Suprapubic skin (tissue), 3 donors: ENCODE measurements at regions not wholly inside any gene's neighbourhood (a gene's known extent, or its start where the extent isn't known, plus 50 kb on each side); places are given as distances from the start of the nearest gene placed in this dataset.

ENCODE experiments used
- EP300 ChIP-seq: sonication (generic); formaldehyde crosslinking; IDR thresholded peaks from one replicate; pipeline ENCODE4 v1.6.1; 2017; ENCODE audit warnings: antibody characterized with exemption
- TF ChIP-seq, protein P1 (sequence below), 2 donors: fragments of 200-600 bp in 1 of 2; fragments of 450-650 bp in 1 of 2; sonication (generic) in 1 of 2; IDR thresholded peaks; one replicate each; pipeline ENCODE4 v1.5.1; 2016 to 2019; ENCODE audit warnings: antibody characterized with exemption in 2 of 2, mild to moderate bottlenecking in 1 of 2, moderate library complexity in 1 of 2

DNA sequence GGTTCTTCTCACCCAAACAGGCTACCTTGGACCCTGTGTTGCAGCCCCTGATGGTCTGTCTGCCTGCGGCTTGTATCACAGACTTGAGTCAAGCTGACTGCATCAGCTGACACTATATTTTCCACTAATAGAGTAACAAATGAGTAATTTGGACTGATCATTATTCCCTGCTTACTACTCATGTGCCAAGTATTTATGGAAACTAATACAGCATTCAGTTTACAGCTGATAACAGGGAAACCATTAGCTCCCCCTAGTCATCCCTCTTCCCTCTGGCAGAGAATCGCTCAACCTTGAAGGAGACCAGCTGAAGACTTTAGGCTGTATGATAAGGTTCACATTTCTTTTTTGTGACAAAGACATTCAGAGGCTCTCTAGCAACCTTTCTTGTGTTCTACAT, 116.6 kb upstream of the SYT6 start:
- TF ChIP-seq EP300, result no peak
- TF ChIP-seq, protein P1, sequence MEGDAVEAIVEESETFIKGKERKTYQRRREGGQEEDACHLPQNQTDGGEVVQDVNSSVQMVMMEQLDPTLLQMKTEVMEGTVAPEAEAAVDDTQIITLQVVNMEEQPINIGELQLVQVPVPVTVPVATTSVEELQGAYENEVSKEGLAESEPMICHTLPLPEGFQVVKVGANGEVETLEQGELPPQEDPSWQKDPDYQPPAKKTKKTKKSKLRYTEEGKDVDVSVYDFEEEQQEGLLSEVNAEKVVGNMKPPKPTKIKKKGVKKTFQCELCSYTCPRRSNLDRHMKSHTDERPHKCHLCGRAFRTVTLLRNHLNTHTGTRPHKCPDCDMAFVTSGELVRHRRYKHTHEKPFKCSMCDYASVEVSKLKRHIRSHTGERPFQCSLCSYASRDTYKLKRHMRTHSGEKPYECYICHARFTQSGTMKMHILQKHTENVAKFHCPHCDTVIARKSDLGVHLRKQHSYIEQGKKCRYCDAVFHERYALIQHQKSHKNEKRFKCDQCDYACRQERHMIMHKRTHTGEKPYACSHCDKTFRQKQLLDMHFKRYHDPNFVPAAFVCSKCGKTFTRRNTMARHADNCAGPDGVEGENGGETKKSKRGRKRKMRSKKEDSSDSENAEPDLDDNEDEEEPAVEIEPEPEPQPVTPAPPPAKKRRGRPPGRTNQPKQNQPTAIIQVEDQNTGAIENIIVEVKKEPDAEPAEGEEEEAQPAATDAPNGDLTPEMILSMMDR (IDR thresholded peaks at IDR 0.05), result no peak
